Stimulated activated naive CD8-positive, alpha-beta T cell treated with anti-CD3 and anti-CD28 coated beads, Interleukin-15, Interleukin-2, amounts not matched to agents 100 U/mL and 50 U/mL, for 24 hours (primary cell): ENCODE measurements at regions not wholly inside any gene's neighbourhood (a gene's known extent, or its start where the extent isn't known, plus 50 kb on each side); places are given as distances from the start of the nearest gene placed in this dataset.

Source experiments
- ATAC-seq: fragments of 150-1000 bp; cut with Tn5 transposase; one replicate; pipeline ENCODE4 v1.10.0; 2021
- DNase-seq: peaks from one replicate; pipeline ENCODE4 v3.0.0; 2021

DNA sequence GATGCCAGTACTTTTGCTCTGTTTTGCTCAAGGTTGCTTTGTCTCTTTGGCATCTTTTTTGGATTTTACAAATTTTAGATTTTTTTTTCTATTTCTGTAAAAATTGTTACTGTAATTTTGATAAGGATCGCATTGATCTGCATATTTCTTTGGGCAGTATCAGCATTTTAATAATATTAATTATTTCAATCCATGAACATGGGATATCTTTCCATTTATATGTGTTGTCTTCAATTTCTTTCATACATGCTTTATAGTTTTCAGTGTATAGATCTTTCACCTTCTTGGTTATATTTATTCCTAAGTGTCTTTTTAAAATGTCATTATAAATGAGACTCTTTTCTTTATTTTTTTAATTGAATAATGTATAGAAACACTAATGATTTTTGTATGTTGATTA lies 301.6 kb upstream of the SEMA3D start:
- no peak for DNase-seq
- ATAC-seq, result no peak

DNA sequence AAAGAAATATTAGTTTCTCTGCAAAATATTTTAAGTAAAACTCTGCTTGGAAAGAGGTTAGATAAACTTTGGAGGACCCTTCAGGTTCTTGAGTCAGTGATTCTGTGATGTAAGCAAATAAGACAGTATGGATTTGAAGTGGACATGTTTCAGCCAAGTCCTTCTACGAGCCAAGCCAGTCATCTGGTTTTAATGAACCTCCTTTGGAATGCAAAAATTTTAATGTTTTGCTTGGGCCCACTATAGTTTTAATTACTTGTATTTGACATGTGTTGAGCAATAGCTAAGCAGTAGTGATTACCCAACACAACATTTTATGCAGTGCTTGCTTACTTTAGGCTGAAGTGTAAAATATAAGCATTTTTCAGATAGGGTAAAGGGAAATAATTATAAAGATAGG lies 296.3 kb upstream of the SEMA3D start:
- no peak for ATAC-seq
- DNase-seq, result no peak

GRCh38 chr7:85480666-85481065 lies 293.8 kb upstream of the SEMA3D start:
- ATAC-seq, result no peak
- DNase-seq, result no peak

- DNase-seq (no peak), ATAC-seq (no peak)
Measured at GRCh38 chr7:85479918-85480643, 293.2 kb upstream of the SEMA3D start.

DNA sequence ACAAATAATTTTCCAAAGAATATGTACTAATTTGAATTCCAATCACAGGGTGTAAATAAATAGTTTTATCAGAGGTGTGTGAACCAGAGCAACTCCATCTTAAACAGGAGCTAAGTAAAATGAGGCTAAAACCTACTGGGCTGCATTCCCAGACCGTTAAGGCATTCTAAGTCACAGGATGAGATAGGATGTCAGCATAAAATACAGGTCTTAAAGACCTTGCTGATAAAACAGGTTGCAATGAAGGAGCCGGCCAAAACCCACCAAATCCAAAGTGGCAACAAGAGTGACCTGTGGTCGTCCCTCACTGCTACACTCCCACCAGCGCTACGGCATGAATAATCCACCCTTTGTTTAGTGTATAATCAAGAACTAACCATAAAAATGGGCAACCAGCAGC lies 291.7 kb upstream of the SEMA3D start:
- ATAC-seq (no peak), DNase-seq (no peak)

DNA sequence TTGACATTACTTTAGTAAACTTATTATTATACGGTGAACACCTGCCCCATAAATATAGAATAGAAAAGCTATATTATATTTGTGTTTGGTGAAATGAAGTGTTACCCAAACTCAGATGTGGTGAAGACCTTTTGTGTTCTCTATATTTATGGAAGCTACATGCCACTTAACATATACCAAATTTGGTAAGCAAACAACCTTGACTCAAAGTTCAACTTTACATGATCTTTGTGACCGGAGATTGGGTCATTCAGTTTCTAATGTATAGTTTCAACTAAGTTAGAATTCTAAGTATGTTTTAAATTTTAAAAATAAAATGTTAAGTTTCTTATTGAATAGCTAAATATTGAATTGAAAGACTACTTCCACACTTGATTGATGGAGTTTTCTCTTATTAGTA lies 288.6 kb upstream of the SEMA3D start:
- no peak for ATAC-seq

GRCh38 chr7:85475071-85475470 lies 288.2 kb upstream of the SEMA3D start:
- ATAC-seq, result no peak
- DNase-seq, result no peak

More for the DNA sequence above, 288.6 kb upstream of the SEMA3D start:
- DNase-seq, result no peak

- no peak for ATAC-seq
Measured at GRCh38 chr7:85474234-85474633, 287.4 kb upstream of the SEMA3D start.

DNA sequence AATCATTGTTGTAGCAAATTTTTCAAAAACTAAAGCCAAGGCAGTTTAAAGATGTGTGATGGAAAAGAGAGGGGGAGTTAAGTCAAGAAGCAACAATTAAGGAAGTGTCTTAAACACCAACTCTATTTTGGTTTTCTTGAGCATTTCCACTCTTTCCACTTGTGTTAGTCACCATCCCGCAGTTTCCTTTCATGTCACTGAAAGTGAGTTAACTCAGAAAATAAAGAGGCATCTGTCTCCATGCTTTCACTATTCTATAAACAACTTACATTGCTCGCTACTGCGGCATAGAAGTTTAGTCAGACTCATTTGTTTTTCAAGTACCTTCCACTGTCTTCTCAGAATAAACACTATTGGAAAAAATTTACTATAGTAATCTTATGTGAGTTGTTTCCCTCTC lies 284.9 kb upstream of the SEMA3D start:
- peak; percentile 81 for ATAC-seq
- DNase-seq, result no peak

More at GRCh38 chr7:85474234-85474633, 287.4 kb upstream of the SEMA3D start:
- no peak for DNase-seq

- DNase-seq, result no peak
- ATAC-seq, result no peak
Measured at GRCh38 chr7:85471307-85471706, 284.5 kb upstream of the SEMA3D start.

DNA sequence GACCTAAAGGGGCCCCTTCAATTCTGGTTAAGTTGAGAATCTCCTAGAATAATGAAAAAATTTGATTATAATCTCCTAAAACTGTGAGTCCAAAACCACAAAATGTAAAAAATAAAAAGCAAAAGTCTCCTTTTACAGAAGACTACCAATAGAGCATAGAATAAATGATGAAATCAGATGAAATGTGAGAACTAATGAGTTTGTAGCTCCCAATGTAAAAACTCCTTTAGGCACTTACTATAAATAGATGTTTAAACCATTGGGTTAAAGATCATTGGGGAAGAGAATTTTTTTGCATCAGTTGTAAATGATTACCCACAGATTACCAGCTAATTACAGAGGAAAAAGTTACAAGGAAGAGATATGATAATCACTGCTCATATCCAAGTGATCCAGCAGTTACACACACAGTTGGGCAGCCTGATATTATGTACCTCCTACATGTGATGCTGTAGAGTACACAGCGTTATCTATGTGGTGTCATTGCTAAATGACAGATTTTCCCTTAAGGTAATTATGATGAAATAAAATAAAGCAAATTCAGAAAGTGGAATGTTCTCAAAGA lies 282.7 kb upstream of the SEMA3D start:
- no peak for DNase-seq
- ATAC-seq, result no peak

DNA sequence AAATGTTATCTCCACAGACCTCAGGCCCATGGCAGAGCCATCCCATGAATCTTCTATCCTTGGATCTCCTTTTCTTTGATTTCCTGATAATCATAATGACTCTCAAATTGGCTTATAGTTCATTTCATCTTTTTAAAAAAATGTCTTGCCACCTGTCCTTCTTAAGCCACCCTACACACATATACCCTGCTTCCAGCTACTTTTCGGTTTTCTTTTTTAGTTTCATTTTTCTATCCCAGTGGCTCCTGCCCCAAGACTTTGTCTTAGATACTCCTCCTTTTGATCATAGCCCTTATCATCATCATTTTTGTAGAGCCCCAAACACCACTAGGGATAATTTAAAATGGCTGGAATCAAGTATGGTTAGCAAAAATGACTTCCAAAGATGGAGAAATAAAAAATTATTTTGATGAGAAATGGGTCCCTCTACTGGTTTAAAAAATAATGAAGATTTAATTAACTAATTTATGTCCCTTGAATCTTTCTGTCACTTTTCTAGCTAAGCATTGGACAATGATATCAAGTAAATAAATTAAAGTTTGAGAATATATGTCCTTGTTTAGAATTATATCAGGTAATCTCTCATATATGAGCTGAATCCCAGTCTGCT lies 277.3 kb upstream of the SEMA3D start:
- DNase-seq, result no peak
- no peak for ATAC-seq

- no peak for DNase-seq
- ATAC-seq, result no peak
Measured at GRCh38 chr7:85462671-85463070, 275.8 kb upstream of the SEMA3D start.

DNA sequence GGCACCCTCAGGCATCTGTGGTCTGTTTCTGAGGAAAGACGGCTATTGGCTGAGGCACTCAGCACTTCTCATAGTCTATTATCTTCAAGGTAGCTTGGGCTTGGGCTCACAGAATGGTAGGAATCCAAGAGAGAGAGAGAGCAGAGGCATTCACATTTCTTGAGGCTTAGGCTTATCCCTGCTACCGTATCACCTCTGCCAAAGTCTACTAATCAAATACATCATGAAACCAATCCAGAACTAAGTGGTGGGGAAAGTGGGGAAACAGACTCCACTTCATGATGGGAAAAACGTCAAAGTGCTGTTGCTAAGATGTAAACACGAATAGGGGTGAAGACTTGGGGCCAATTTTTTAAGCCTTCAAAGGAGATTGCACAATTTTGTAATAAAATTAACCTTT lies 271.1 kb upstream of the SEMA3D start:
- no peak for DNase-seq
- no peak for ATAC-seq

DNA sequence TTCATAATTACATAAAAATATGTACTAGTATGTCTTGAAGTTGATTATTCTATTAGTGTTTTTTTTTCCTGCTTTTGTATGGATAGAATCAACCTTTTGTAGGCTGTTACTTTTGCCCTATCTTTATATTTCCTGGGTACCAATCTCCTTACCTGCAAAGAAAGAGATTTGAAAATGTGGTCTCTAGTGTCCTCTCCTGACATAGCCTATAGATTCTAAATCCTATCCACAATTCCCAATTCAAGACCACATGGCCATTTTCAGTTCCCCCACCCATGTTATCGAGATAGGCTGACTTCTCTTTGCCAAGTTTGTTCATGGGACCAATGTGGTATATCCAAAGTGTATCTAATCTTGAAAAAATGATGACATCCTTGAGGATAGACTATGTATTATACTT lies 269.4 kb upstream of the SEMA3D start:
- DNase-seq (no peak), ATAC-seq (no peak)

- DNase-seq, result no peak
- no peak for ATAC-seq
Measured at GRCh38 chr7:85454904-85455303, 268.0 kb upstream of the SEMA3D start.

GRCh38 chr7:85452674-85453073 lies 265.8 kb upstream of the SEMA3D start:
- DNase-seq (no peak), ATAC-seq (no peak)

DNA sequence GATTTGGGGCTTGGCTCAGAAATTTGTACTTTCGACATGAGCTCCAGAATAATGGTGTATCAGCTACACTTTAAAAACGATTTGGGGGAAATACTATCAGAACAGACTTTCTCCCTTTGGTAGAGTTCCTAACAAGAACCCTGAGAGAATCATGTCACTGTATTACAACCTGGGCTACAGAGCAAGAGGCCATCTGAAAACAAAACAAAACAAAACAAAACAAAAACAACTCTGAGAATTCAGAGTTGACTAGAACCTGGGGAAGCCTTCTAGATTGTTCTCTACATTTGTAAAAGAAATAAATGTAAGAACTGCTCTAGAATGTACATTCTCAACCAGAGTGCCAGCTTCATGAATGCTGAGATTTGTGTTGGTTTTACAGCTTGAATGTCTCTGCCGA lies 262.6 kb upstream of the SEMA3D start:
- DNase-seq (no peak), ATAC-seq (no peak)

- no peak for ATAC-seq
- DNase-seq, result no peak
Measured at GRCh38 chr7:85447004-85447403, 260.1 kb upstream of the SEMA3D start.

GRCh38 chr7:85426487-85426960 lies 239.7 kb upstream of the SEMA3D start:
- no peak for DNase-seq
- ATAC-seq, result no peak

GRCh38 chr7:85424298-85424697 lies 237.4 kb upstream of the SEMA3D start:
- no peak for ATAC-seq

GRCh38 chr7:85423209-85423895 lies 236.5 kb upstream of the SEMA3D start:
- ATAC-seq (peak; percentile 36), DNase-seq (no peak)

More at GRCh38 chr7:85424298-85424697, 237.4 kb upstream of the SEMA3D start:
- DNase-seq, result no peak

- no peak for ATAC-seq
- DNase-seq, result no peak
Measured at GRCh38 chr7:85415743-85416142, 228.9 kb upstream of the SEMA3D start.
